GM10266 (cell line): ENCODE measurements at regions not wholly inside any gene's neighbourhood (a gene's known extent, or its start where the extent isn't known, plus 50 kb on each side); places are given as distances from the start of the nearest gene placed in this dataset.

ENCODE experiments used
- DNase-seq: peaks from one replicate; pipeline ENCODE4 v3.0.0; 2012; ENCODE audit errors: extremely low spot score
- TF ChIP-seq, protein P1 (sequence below): IDR thresholded peaks from 2 replicates; pipeline ENCODE4 v1.5.1; 2012; ENCODE audit warnings: mild to moderate bottlenecking, low read depth; ENCODE audit not compliant: control insufficient read depth, insufficient read depth; ENCODE audit errors: missing control alignments

DNA sequence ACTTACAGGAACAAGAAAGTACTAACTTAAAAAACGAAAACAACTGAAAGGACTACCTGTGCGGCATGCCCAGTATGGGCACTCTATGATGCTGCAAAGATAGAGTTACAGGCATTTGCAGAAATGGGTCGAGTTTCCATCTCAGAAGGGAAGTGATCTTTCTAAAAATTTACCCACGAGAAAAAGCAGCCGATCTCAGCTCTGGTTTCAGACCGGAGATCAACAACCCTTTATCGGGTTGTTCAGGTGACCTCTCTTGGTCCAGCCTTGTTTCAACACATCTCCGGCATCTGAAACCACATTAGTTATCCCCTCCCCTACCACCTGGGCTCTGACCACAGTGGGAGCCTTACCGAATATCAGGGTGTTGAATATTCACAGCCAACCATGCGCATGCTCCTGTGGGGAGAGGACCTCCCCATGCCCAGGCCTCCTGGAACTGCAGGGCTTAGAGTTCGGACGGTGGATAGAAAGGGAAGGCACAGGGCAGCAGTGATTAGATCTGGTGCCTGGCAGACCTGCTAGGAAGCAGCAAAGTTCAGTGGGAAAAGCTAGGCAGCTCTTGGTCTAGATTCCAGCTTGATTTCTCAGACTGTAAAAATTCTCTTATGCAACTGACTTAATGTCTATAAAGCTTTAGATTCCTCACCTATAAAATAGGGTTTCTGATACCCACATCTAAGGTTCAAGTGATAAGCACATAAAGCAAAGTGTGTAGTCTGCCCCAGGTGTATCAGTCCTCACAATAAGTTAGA, 906.0 kb downstream of the VRK1 start:
- DNase-seq = no peak
- TF ChIP-seq, protein P1, sequence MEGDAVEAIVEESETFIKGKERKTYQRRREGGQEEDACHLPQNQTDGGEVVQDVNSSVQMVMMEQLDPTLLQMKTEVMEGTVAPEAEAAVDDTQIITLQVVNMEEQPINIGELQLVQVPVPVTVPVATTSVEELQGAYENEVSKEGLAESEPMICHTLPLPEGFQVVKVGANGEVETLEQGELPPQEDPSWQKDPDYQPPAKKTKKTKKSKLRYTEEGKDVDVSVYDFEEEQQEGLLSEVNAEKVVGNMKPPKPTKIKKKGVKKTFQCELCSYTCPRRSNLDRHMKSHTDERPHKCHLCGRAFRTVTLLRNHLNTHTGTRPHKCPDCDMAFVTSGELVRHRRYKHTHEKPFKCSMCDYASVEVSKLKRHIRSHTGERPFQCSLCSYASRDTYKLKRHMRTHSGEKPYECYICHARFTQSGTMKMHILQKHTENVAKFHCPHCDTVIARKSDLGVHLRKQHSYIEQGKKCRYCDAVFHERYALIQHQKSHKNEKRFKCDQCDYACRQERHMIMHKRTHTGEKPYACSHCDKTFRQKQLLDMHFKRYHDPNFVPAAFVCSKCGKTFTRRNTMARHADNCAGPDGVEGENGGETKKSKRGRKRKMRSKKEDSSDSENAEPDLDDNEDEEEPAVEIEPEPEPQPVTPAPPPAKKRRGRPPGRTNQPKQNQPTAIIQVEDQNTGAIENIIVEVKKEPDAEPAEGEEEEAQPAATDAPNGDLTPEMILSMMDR = no peak

DNA sequence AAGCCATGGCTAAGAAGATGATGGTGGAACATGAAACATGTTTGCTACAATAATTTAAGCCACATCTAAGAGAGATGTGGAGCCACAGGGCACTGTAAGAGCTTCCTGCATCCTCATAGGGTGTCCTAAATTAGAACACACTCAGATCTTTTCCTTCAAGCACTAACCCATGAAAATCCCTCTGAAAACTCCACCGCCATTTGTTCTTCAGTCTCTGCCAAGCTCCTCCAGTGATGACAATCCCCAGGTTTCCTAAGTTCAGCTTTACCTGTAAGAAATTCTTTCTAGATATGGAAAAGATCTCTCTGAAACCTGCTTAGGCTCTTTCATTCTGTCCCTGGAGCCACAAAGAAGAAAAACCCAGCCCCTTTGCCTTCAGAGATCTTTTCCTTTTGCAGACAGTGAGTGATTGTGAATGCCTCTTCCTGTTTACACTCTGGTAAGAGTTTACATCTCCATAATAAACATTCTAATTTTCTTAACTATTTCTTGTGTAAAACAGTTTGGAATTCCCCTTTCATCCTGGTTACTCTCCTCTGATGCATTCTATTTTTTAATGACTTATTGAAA, 907.2 kb downstream of the VRK1 start:
- TF ChIP-seq, protein P1 = no peak
- no peak for DNase-seq

DNA sequence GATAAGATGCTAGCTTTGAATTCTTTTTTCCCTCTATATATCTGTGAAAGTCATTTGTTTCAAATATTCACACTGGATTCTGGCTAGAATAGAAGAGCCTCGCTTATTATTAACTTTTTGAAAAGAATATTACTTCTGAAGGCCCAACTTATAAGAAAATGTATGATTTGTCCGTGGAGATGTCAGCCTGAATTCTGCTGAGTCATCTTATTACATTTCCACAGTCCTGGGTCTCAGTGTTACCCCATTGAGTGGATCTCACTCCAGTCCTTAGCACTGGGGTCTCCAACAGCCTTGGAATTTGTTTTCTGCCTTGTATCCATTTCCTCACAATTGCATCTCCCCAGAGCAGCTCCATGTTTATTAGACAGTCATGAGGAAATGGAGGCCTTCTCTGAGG, 907.9 kb downstream of the VRK1 start:
- TF ChIP-seq, protein P1 = no peak
- no peak for DNase-seq

DNA sequence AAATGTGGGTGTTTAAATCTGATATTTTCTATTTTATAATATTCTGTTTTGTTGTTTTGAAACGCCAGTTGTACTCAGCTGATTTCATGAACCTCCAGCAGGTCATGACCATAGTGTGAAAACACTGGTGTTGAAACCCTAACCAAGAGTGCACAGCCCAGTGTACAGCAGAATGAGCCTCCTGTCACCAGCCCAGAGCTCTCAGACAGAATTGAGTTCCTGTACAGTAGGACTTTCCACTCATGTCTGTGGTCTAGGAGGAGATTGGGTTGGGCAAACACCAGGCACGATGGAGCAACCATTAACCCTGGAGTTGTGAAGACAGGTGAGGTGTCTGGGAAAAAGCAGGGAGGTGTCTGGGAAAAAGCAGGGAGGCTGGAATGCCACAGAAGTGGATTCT, 908.8 kb downstream of the VRK1 start:
- DNase-seq = no peak
- TF ChIP-seq, protein P1 = no peak

DNA sequence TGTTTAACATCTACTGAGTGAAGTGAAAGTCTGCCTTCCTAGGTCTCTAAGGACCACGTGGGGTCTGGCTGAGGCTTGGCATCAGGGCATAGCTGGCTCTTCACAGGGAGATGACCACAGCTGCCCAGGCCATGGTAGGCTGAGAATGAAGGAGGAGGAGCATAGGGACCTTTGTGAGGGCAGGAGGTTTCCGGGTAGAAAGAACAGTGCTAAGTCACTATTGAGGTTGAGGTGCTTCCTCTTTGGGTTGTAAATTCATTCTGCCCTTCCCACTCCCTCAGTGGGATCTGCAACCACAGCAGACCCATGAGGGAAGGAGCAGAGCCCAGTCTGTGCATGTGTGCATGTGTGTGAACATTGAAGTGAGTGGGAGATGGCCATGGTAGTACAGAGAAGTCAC, 909.6 kb downstream of the VRK1 start:
- TF ChIP-seq, protein P1 = no peak
- no peak for DNase-seq

GRCh38 chr14:97707603-97708002, 910.4 kb downstream of the VRK1 start:
- DNase-seq = no peak
- TF ChIP-seq, protein P1 = no peak

- TF ChIP-seq, protein P1 = no peak
- no peak for DNase-seq
Observed at GRCh38 chr14:97709552-97709951, 912.4 kb downstream of the VRK1 start.
